ENCODE measurements at regions not wholly inside any gene's neighbourhood (a gene's known extent, or its start where the extent isn't known, plus 50 kb on each side); places are given as distances from the start of the nearest gene placed in this dataset.

DNA sequence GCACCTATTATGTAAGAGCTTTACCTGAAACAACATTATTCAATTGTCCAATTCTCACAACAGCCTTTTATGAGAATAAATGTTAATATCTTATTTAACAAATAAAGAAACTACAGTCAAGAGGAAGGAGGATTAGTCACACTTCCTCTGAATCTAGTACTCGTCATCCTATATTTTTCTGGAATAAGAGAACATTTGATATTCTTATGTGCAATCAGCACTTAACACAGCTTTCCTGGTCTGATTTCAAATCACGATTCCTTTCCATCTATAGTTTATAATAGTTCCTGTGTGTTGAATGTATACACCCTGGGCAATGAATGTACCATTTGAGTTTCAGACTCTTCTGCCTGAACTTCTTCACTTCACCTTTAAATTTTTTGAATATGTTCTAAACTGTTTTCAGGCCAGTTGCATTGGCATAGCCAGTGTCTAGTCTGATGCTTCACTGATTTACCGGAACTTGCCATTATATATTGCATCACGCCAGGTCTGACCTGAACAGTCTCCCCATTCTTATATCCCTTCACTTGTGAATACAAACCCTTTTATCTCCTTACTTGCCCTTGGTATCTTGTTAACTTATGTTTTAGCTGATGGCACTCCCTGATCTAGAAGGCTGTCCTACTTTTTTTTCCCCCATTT, 698.3 kb downstream of the MAT2B start:
- Histone ChIP-seq H3K36me3 (ENCODE audit: low read depth) (no peaks in the 10 kb centered on the region), H4K20me1 (ENCODE audit: insufficient read depth) (no peaks in the 10 kb centered on the region), H3K9me3 (ENCODE audit: low read depth) (no peaks in the 10 kb centered on the region), H3K4me3 (no peak overlapping the region), H3K27ac (no peak overlapping the region), H3K4me1 (ENCODE audit: insufficient read depth) (no peaks in the 10 kb centered on the region), H3K4me2 (ENCODE audit: unreplicated experiment) (no peak overlapping the region), H3K9ac (no peak overlapping the region), H3K9me2 (ENCODE audit: insufficient read depth) (no peaks in the 10 kb centered on the region), H2AFZ (no peak overlapping the region), H3K27me3 (replicated peaks; ENCODE audit: insufficient read depth) (no peaks in the 10 kb centered on the region), H3F3A (ENCODE audit: insufficient read depth) (no peaks in the 10 kb centered on the region), H3K79me2 (ENCODE audit: insufficient read depth) (no peaks in the 10 kb centered on the region)
- TF ChIP-seq EZH2 (IDR thresholded peaks at IDR 0.05; ENCODE audit: insufficient read depth, poor library complexity, severe bottlenecking) (no peak), EZH2phosphoT487 (IDR thresholded peaks at IDR 0.05; ENCODE audit: insufficient read depth, low read depth) (no peak)
- 28 to 31% methylated on average over 4 of the region's 4 CpGs for WGBS, 2 experiments (ENCODE audit: low coverage in 1 of 2, low lambda C conversion rate in 2 of 2, missing lambda C conversion rate in 2 of 2)
- DNase-seq = no peak
- in situ Hi-C loops (cut with MboI) = no loop called here

DNA sequence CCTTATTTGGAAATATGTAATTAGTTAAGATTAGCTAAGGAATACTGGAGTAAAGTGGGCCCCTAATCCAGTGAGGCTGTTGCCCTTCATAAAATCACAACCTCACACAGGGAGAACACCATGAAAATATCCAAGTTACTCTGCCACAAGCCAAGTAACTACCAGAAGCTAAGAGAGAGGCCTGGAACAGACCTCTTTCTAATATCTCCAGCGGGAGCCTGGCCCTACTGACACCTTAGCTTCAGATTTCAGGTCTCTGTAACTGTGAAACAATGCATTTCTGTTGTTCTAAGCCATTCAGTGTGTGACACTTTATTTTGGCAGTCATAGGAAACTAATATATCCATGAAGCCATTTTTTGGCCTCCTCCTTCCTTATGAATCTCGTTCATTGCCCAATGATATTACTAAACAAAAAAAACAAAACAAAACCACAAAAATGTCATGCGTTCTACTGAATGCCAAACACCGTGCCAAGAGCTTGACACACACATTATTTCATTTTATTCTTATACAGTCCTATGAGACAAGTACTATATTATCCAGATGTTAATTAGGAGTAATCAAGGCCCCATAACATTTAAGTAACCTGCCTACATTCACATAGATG, 699.0 kb downstream of the MAT2B start:
- in situ Hi-C loops (cut with MboI) = no loop called here
- no peaks in the 10 kb centered on the region for H3K27me3 ChIP-seq (replicated peaks; ENCODE audit: insufficient read depth)
- TF ChIP-seq EZH2 (IDR thresholded peaks at IDR 0.05; ENCODE audit: insufficient read depth, poor library complexity, severe bottlenecking) (no peak), EZH2phosphoT487 (IDR thresholded peaks at IDR 0.05; ENCODE audit: insufficient read depth, low read depth) (no peak)
- no peaks in the 10 kb centered on the region for H3K9me2 ChIP-seq (ENCODE audit: insufficient read depth)
- no peak overlapping the region for H3K4me3 ChIP-seq
- H3F3A ChIP-seq (ENCODE audit: insufficient read depth) = no peaks in the 10 kb centered on the region
- H3K36me3 ChIP-seq (ENCODE audit: low read depth) = no peaks in the 10 kb centered on the region
- no peaks in the 10 kb centered on the region for H3K79me2 ChIP-seq (ENCODE audit: insufficient read depth)
- no peaks in the 10 kb centered on the region for H4K20me1 ChIP-seq (ENCODE audit: insufficient read depth)
- no peak overlapping the region for H3K4me2 ChIP-seq (ENCODE audit: unreplicated experiment)
- H2AFZ ChIP-seq = no peak overlapping the region
- 0 to 4% methylated on average over 4 of the region's 4 CpGs for WGBS, 2 experiments (ENCODE audit: low coverage in 1 of 2, low lambda C conversion rate in 2 of 2, missing lambda C conversion rate in 2 of 2)
- no peak overlapping the region for H3K27ac ChIP-seq
- H3K9me3 ChIP-seq (ENCODE audit: low read depth) = no peaks in the 10 kb centered on the region
- DNase-seq = peak; percentile 52
- no peak overlapping the region for H3K9ac ChIP-seq
- no peaks in the 10 kb centered on the region for H3K4me1 ChIP-seq (ENCODE audit: insufficient read depth)

DNA sequence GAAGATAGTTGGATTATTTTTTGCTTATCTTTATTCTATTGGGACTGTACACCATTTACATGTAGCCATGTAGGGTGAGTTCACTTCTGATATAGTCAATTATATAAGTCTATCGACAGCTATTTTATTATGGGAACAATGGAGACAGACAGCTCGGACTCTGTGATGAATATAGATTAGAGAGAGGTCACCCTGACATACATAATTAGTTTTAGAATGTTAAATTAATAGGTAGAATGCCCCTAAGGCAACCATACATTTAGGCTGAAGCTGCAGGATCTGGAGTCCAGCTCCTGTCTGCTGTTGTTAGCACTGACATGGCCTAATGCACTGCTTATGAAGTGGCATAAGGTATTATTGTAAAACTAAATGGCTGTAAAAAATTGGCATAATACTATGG, 700.8 kb downstream of the MAT2B start:
- Histone ChIP-seq H3F3A (ENCODE audit: insufficient read depth) (no peaks in the 10 kb centered on the region), H3K79me2 (ENCODE audit: insufficient read depth) (no peaks in the 10 kb centered on the region), H3K9ac (no peak overlapping the region), H3K27me3 (replicated peaks; ENCODE audit: insufficient read depth) (no peaks in the 10 kb centered on the region), H3K4me2 (ENCODE audit: unreplicated experiment) (no peak overlapping the region), H3K4me1 (ENCODE audit: insufficient read depth) (no peaks in the 10 kb centered on the region), H3K27ac (no peak overlapping the region), H3K4me3 (no peak overlapping the region), H2AFZ (no peak overlapping the region), H3K9me2 (ENCODE audit: insufficient read depth) (no peaks in the 10 kb centered on the region), H3K9me3 (ENCODE audit: low read depth) (no peaks in the 10 kb centered on the region), H3K36me3 (ENCODE audit: low read depth) (no peaks in the 10 kb centered on the region), H4K20me1 (ENCODE audit: insufficient read depth) (no peaks in the 10 kb centered on the region)
- WGBS, 2 experiments (ENCODE audit: low coverage in 1 of 2, low lambda C conversion rate in 2 of 2, missing lambda C conversion rate in 2 of 2) = 7 to 12% methylated on average over 2 of the region's 2 CpGs
- DNase-seq = no peak
- TF ChIP-seq EZH2phosphoT487 (IDR thresholded peaks at IDR 0.05; ENCODE audit: insufficient read depth, low read depth) (no peak), EZH2 (IDR thresholded peaks at IDR 0.05; ENCODE audit: insufficient read depth, poor library complexity, severe bottlenecking) (no peak)
- in situ Hi-C loops (cut with MboI) = no loop called here

DNA sequence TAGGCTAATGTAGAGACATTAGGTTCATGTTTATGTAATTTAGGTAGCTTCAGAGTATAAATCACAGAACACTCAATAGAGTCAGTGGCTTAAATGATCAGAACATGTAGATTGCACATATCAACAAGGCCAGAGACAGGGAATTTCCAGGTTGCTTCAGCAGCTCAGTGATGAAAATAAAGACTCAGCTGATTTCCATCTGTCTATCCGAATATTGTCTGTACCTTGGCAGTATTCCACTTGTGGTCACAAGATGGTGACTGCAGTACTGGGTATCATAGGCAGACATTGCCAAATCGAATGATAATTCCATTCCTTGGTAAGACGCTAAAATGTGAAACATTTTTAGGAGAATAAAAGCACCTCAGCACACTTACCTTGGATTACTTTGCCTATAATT, 702.2 kb downstream of the MAT2B start:
- Histone ChIP-seq H3K9me3 (ENCODE audit: low read depth) (no peaks in the 10 kb centered on the region), H3K4me1 (ENCODE audit: insufficient read depth) (no peaks in the 10 kb centered on the region), H3K4me3 (no peak overlapping the region), H3K27me3 (replicated peaks; ENCODE audit: insufficient read depth) (no peaks in the 10 kb centered on the region), H2AFZ (no peak overlapping the region), H3K9me2 (ENCODE audit: insufficient read depth) (no peaks in the 10 kb centered on the region), H4K20me1 (ENCODE audit: insufficient read depth) (no peaks in the 10 kb centered on the region), H3K27ac (no peak overlapping the region), H3F3A (ENCODE audit: insufficient read depth) (no peaks in the 10 kb centered on the region), H3K9ac (no peak overlapping the region), H3K79me2 (ENCODE audit: insufficient read depth) (no peaks in the 10 kb centered on the region), H3K36me3 (ENCODE audit: low read depth) (no peaks in the 10 kb centered on the region), H3K4me2 (ENCODE audit: unreplicated experiment) (no peak overlapping the region)
- TF ChIP-seq EZH2phosphoT487 (IDR thresholded peaks at IDR 0.05; ENCODE audit: insufficient read depth, low read depth) = no peak
- no peak for TF ChIP-seq EZH2 (IDR thresholded peaks at IDR 0.05; ENCODE audit: insufficient read depth, poor library complexity, severe bottlenecking)
- in situ Hi-C loops (cut with MboI) = no loop called here
- 32 to 33% methylated on average over 3 of the region's 3 CpGs for WGBS, 2 experiments (ENCODE audit: low coverage in 1 of 2, low lambda C conversion rate in 2 of 2, missing lambda C conversion rate in 2 of 2)
- DNase-seq = no peak
